GM12878 (cell line): ENCODE measurements at regions not wholly inside any gene's neighbourhood (a gene's known extent, or its start where the extent isn't known, plus 50 kb on each side); places are given as distances from the start of the nearest gene placed in this dataset.

Source experiments
- ATAC-seq: fragments of 200-7000 bp; cut with Tn5 transposase; 3 replicates; pipeline ENCODE4 v1.9.1; 2020; ENCODE audit warnings: mild to moderate bottlenecking, moderate library complexity
- BruUV-seq: library from RNA; stranded (reverse); fragments of 400-500 nt; replicated peaks from 2 replicates; lab custom pipeline; 2021; lab: Mats Ljungman, UMichigan
- CTCF ChIA-PET: fragments of 300-600 bp; sonication (Branson Sonifier 250); formaldehyde crosslinking; extraction: SDS; loops from one replicate; lab custom pipeline; 2021; ENCODE audit warnings: inconsistent platforms; lab: Yijun Ruan, JAX
- POLR2A ChIA-PET: fragments of 350-600 bp; formaldehyde crosslinking; extraction: SDS; loops from one replicate; lab custom pipeline; 2021; ENCODE audit warnings: inconsistent platforms; lab: Charles Lee
- RAD21 ChIA-PET: fragments of 300-600 bp; sonication (Branson Sonifier 250); formaldehyde crosslinking; loops from one replicate; lab custom pipeline; 2023; ENCODE audit warnings: antibody characterized with exemption; ENCODE audit not compliant: unreplicated experiment; lab: Charles Lee
- SMC1A ChIA-PET: fragments of 300-600 bp; sonication (Branson Sonifier 250); formaldehyde crosslinking; loops from one replicate; lab custom pipeline; 2023; ENCODE audit not compliant: unreplicated experiment, uncharacterized antibody; lab: Charles Lee
- DNase-seq: peaks from one replicate; pipeline ENCODE4 v3.0.0-alpha.2; 2011; ENCODE audit warnings: low read depth, low spot score
- FAIRE-seq: peaks from 3 replicates; lab custom pipeline; 2011; peaks lifted over from hg19 to GRCh38; lab: Jason Lieb, UNC
- H2AFZ ChIP-seq: 2 replicates; pipeline ENCODE4 v1.6.0; 2011; ENCODE audit warnings: low read depth, low read length, control low read depth; ENCODE audit not compliant: control insufficient read depth
- H3K27ac ChIP-seq: 2 replicates; pipeline ENCODE4 v1.5.1; 2011; ENCODE audit warnings: control low read depth; ENCODE audit not compliant: control insufficient read depth, insufficient read depth
- H3K27me3 ChIP-seq, 2 experiments: replicated peaks in 1 of 2; 2 replicates each; pipeline versions ENCODE4 v1.6.0 to v1.6.1; 2011; ENCODE audit warnings: low read length in 1 of 2; ENCODE audit not compliant: control insufficient read depth in 2 of 2, insufficient read depth in 2 of 2
- H3K36me3 ChIP-seq, 2 experiments: 2 replicates each; pipeline ENCODE4 v1.5.1; 2011; ENCODE audit warnings: low read length in 1 of 2; ENCODE audit not compliant: control insufficient read depth in 2 of 2, insufficient read depth in 2 of 2
- H3K4me1 ChIP-seq: 2 replicates; pipeline ENCODE4 v1.6.1; 2011; ENCODE audit warnings: mild to moderate bottlenecking, low read length, moderate library complexity, mixed read lengths; ENCODE audit not compliant: control insufficient read depth, insufficient read depth
- H3K4me2 ChIP-seq: 2 replicates; pipeline ENCODE4 v1.6.0; 2011; ENCODE audit warnings: control low read depth; ENCODE audit not compliant: control insufficient read depth, insufficient read depth
- H3K4me3 ChIP-seq: fragments of 200-600 bp; sonication (generic); 2 replicates; pipeline ENCODE4 v1.5.1; 2016
- H3K79me2 ChIP-seq: 2 replicates; pipeline ENCODE4 v1.6.0; 2011; ENCODE audit warnings: low read length; ENCODE audit not compliant: control insufficient read depth, insufficient read depth
- H3K9ac ChIP-seq: 2 replicates; pipeline ENCODE4 v1.8.0; 2011; ENCODE audit warnings: low read length, control low read depth, mixed read lengths; ENCODE audit not compliant: control insufficient read depth, insufficient read depth
- H3K9me3 ChIP-seq: replicated peaks from 3 replicates; pipeline ENCODE4 v1.5.1; 2011; ENCODE audit warnings: mild to moderate bottlenecking, low read length; ENCODE audit not compliant: control insufficient read depth, insufficient read depth
- H4K20me1 ChIP-seq: 2 replicates; pipeline ENCODE4 v1.6.0; 2011; ENCODE audit not compliant: control insufficient read depth, insufficient read depth
- FOXK2 ChIP-seq: fragments of 450-650 bp; IDR thresholded peaks from 2 replicates; pipeline ENCODE4 v1.6.1; 2017; ENCODE audit warnings: mild to moderate bottlenecking, moderate library complexity
- GABPA ChIP-seq: IDR thresholded peaks from 2 replicates; pipeline ENCODE4 v1.6.1; 2014; ENCODE audit warnings: antibody characterized with exemption, low read depth, mild to moderate bottlenecking, inconsistent platforms
- MXI1 ChIP-seq: fragments of 150-350 bp; IDR thresholded peaks from 2 replicates; pipeline ENCODE4 v1.6.1; 2011; ENCODE audit warnings: low read depth, mild to moderate bottlenecking, inconsistent platforms, low read length, improper control_type of control experiment
- MYC ChIP-seq: IDR thresholded peaks from 2 replicates; pipeline ENCODE4 v1.6.1; 2011; ENCODE audit warnings: mild to moderate bottlenecking, low read length, moderate library complexity, inconsistent platforms; ENCODE audit not compliant: insufficient read depth, insufficient replicate concordance, insufficient read length, severe bottlenecking
- NFXL1 ChIP-seq: fragments of 450-650 bp; IDR thresholded peaks from 2 replicates; pipeline ENCODE4 v1.6.1; 2017; ENCODE audit warnings: antibody characterized with exemption, mild to moderate bottlenecking, borderline replicate concordance
- NR2C1 ChIP-seq: fragments of 450-650 bp; IDR thresholded peaks from 2 replicates; pipeline ENCODE4 v1.6.1; 2017; ENCODE audit warnings: antibody characterized with exemption, mild to moderate bottlenecking, moderate library complexity
- PAX5 ChIP-seq: IDR thresholded peaks from 2 replicates; pipeline ENCODE4 v1.6.1; 2011; ENCODE audit warnings: low read depth, low read length, borderline replicate concordance
- RBBP5 ChIP-seq: fragments of 200-600 bp; sonication (generic); conservative IDR thresholded peaks from 2 replicates; pipeline ENCODE4 v1.6.1; 2016
- SMC3 ChIP-seq: IDR thresholded peaks from 2 replicates; pipeline ENCODE4 v1.6.1; 2011; ENCODE audit warnings: low read length, improper control_type of control experiment, borderline replicate concordance
- TAF1 ChIP-seq: IDR thresholded peaks from 2 replicates; pipeline ENCODE4 v1.6.1; 2011; ENCODE audit warnings: mild to moderate bottlenecking, low read depth, low read length, borderline replicate concordance
- TCF12 ChIP-seq: IDR thresholded peaks from 2 replicates; pipeline ENCODE4 v1.6.1; 2011; ENCODE audit warnings: low read depth, mild to moderate bottlenecking, low read length
- ZBED1 ChIP-seq: IDR thresholded peaks from 2 replicates; pipeline ENCODE4 v1.6.1; 2016; ENCODE audit warnings: borderline replicate concordance
- ZNF207 ChIP-seq: fragments of 450-650 bp; IDR thresholded peaks from 2 replicates; pipeline ENCODE4 v1.6.1; 2014; ENCODE audit warnings: antibody characterized with exemption, mild to moderate bottlenecking, borderline replicate concordance
- ZZZ3 ChIP-seq: IDR thresholded peaks from 2 replicates; pipeline ENCODE4 v1.6.1; 2011; ENCODE audit warnings: low read depth; ENCODE audit not compliant: control insufficient read depth, insufficient read length
- WGBS: methylation state at CpG from one replicate; pipeline ENCODE4 v1.1.6; 2016; ENCODE audit warnings: low lambda C conversion rate; ENCODE audit not compliant: insufficient replicate concordance, insufficient coverage; ENCODE audit errors: missing lambda C conversion rate; 5-methylcytosine and 5-hydroxymethylcytosine counted together
- in situ Hi-C: fragments of 300-500 bp; cut with MboI; formaldehyde crosslinking; loops from 9 replicates; pipeline ENCODE4 v1.14.3; 2018; ENCODE audit warnings: mixed read lengths
- intact Hi-C: fragments of 100-400 bp; cut with micrococcal nuclease; formaldehyde crosslinking; loops from one replicate; pipeline ENCODE4 v1.14.2; 2022; ENCODE audit not compliant: unreplicated experiment

DNA sequence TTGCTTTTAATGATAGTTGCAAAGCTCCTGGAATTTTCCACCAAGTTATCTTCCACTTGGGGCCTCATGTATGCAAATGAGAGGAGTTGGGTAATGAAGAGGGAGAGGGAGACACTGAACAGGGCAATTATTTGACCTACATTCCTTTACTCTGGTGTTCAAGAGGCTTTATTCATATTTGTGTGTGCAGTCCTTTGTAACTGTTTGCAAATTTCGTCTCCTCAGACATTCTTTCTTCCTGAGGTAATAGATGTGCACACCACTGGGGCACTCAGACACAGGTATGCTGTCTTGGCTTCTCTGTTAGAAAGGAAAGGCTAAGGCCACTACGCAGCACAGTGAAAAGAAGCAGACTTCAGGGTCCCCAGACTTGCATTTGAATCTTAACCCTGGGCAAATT is 189.7 kb upstream of the IL12A start:
- Histone ChIP-seq H3K9ac (no peak overlapping the region), H3K79me2 (no peaks in the 10 kb centered on the region), H3K4me1 (no peaks in the 10 kb centered on the region), H3K4me3 (no peak overlapping the region), H4K20me1 (no peaks in the 10 kb centered on the region), H3K27me3 (peaks cover 0 to 1% of the 10 kb centered on the region in 2 experiments; a peak in 3 of 4 replicates), H3K36me3 (no peaks in the 10 kb centered on the region), H3K9me3 (no peaks in the 10 kb centered on the region), H3K27ac (no peak overlapping the region), H3K4me2 (no peak overlapping the region), H2AFZ (no peak overlapping the region)
- ChIA-PET RAD21 (no interaction called here), SMC1A (interaction anchor here (1.6 kb wide), 1 partner anchor 476 kb away, joined by 5 read pairs; no protein-coding TSS in a partner anchor), POLR2A (no interaction called here), CTCF (interaction anchor here (1.4 kb wide), 1 partner anchor 539 kb away, joined by 3 read pairs; no protein-coding TSS in a partner anchor)
- intact Hi-C loops (no loop called here), in situ Hi-C loops (no loop called here)
- ATAC-seq (no peak), FAIRE-seq (no peak), DNase-seq (no peak)
- 40% methylated on average over 2 of the region's 2 CpGs for WGBS
- no TSS peak for BruUV-seq
- no peak for TF ChIP-seq MXI1

- Histone ChIP-seq H3K4me1 (no peaks in the 10 kb centered on the region), H2AFZ (no peak overlapping the region), H3K27ac (no peak overlapping the region), H3K9ac (no peak overlapping the region), H3K4me3 (no peak overlapping the region), H3K9me3 (no peaks in the 10 kb centered on the region), H3K4me2 (no peak overlapping the region), H3K79me2 (no peaks in the 10 kb centered on the region), H4K20me1 (no peaks in the 10 kb centered on the region), H3K36me3 (no peaks in the 10 kb centered on the region), H3K27me3 (peaks cover 0 to 1% of the 10 kb centered on the region in 2 experiments; a peak in 3 of 4 replicates)
- 8% methylated on average over 6 of the region's 6 CpGs for WGBS
- DNase-seq (no peak), FAIRE-seq (no peak), ATAC-seq (no peak)
- SMC1A ChIA-PET = interaction anchor here (0.8 kb wide), 1 partner anchor 13 kb away, joined by 3 read pairs; no protein-coding TSS in a partner anchor
- RAD21 ChIA-PET = interaction anchor here (0.7 kb wide), 1 partner anchor 166 kb away, joined by 3 read pairs; no protein-coding TSS in a partner anchor
- POLR2A ChIA-PET = interaction anchor here (0.6 to 1.1 kb wide), 2 partner anchors 16 to 1961 kb away, joined by 3 to 4 read pairs; no protein-coding TSS in a partner anchor
- CTCF ChIA-PET = interaction anchor here (0.7 to 1.4 kb wide), 3 partner anchors 479 to 955 kb away, joined by 3 to 4 read pairs (median 3); no protein-coding TSS in a partner anchor
- in situ Hi-C loops = no loop called here
- intact Hi-C loops = loop anchor here (5.0 kb wide), 1 partner anchor 183 kb away; no protein-coding TSS in a partner anchor
- no TSS peak for BruUV-seq
- TF ChIP-seq RBBP5 (no peak), GABPA (no peak), ZZZ3 (no peak), SMC3 (no peak), TCF12 (no peak), NR2C1 (no peak), MYC (no peak), ZNF207 (no peak), TAF1 (no peak), PAX5 (no peak), ZBED1 (no peak), NFXL1 (no peak), FOXK2 (no peak)
These were observed 188.0 kb upstream of the IL12A start for GRCh38 chr3:159800434-159801155.
